A549 (cell line): ENCODE measurements at regions not wholly inside any gene's neighbourhood (a gene's known extent, or its start where the extent isn't known, plus 50 kb on each side); places are given as distances from the start of the nearest gene placed in this dataset.

Source experiments
- ATAC-seq, 2 experiments: fragments of 200-7000 bp in 1 of 2; fragments of >200 bp in 1 of 2; cut with Nextera tagmentation in 1 of 2; cut with Tn5 transposase in 1 of 2; 3 replicates each; pipeline versions ENCODE4 v1.8.0 to v1.9.1; 2018 to 2020; ENCODE audit warnings: mild to moderate bottlenecking in 1 of 2, moderate library complexity in 1 of 2
- CTCF ChIA-PET: fragments of 300-600 bp; sonication (Branson Sonifier 250); formaldehyde crosslinking; extraction: SDS; loops from one replicate; lab custom pipeline; 2021; ENCODE audit warnings: antibody characterized with exemption, inconsistent platforms; lab: Yijun Ruan, JAX
- POLR2A ChIA-PET: fragments of 350-600 bp; formaldehyde crosslinking; extraction: SDS; loops from one replicate; lab custom pipeline; 2021; ENCODE audit warnings: antibody characterized with exemption, inconsistent platforms; lab: Yijun Ruan, JAX
- DNase-seq, 2 experiments: peaks; one replicate each; pipeline versions ENCODE4 v3.0.0 to v3.0.0-alpha.2; 2011 to 2016; ENCODE audit warnings: low read depth in 1 of 2, low spot score in 1 of 2
- FAIRE-seq: peaks from 2 replicates; lab custom pipeline; 2011; peaks lifted over from hg19 to GRCh38; lab: Jason Lieb, UNC
- H3K27ac ChIP-seq, 2 experiments: fragments of >200 bp; sonication (Bioruptor Twin); formaldehyde crosslinking; 3 replicates each; pipeline ENCODE4 v1.5.1; 2016 to 2017
- H3K4me1 ChIP-seq: fragments of >200 bp; sonication (Bioruptor Twin); formaldehyde crosslinking; 3 replicates; pipeline ENCODE4 v1.6.1; 2016
- H3K4me2 ChIP-seq: fragments of >200 bp; sonication (Bioruptor Twin); formaldehyde crosslinking; 3 replicates; pipeline ENCODE4 v1.6.1; 2016
- H3K4me3 ChIP-seq: fragments of >200 bp; sonication (Bioruptor Twin); formaldehyde crosslinking; 3 replicates; pipeline ENCODE4 v1.5.1; 2016
- H3K9me3 ChIP-seq: fragments of >200 bp; sonication (Bioruptor Twin); formaldehyde crosslinking; 3 replicates; pipeline ENCODE4 v1.6.1; 2016
- CEBPB ChIP-seq, 2 experiments: fragments of >200 bp in 1 of 2; sonication (Bioruptor Twin) in 1 of 2; formaldehyde crosslinking in 1 of 2; IDR thresholded peaks; 2 replicates each; pipeline ENCODE4 v1.6.1; 2012 to 2016
- EHF ChIP-seq: fragments of 250-450 bp; sonication (Bioruptor Pico); IDR thresholded peaks from 2 replicates; pipeline ENCODE4 v1.5.0; 2020; ENCODE audit warnings: mild to moderate bottlenecking
- HES2 ChIP-seq: fragments of >200 bp; sonication (Bioruptor Twin); formaldehyde crosslinking; IDR thresholded peaks from 2 replicates; pipeline ENCODE4 v1.6.1; 2016
- HOXA7 ChIP-seq: fragments of 250-450 bp; sonication (Bioruptor Pico); IDR thresholded peaks from 2 replicates; pipeline ENCODE4 v1.5.0; 2020; ENCODE audit warnings: mild to moderate bottlenecking, moderate library complexity
- JUN ChIP-seq, 2 experiments: fragments of >200 bp; sonication (Bioruptor Twin); formaldehyde crosslinking; IDR thresholded peaks; 2 replicates in 1 of 2; 3 replicates in 1 of 2; pipeline ENCODE4 v1.6.1; 2016 to 2017
- MYC ChIP-seq: IDR thresholded peaks from 2 replicates; pipeline ENCODE4 v1.6.1; 2012; ENCODE audit warnings: mild to moderate bottlenecking, inconsistent platforms, low read length, improper control_type of control experiment, borderline replicate concordance
- NPAS2 ChIP-seq: fragments of 250-450 bp; sonication (Bioruptor Pico); IDR thresholded peaks from 2 replicates; pipeline ENCODE4 v1.8.0; 2022; ENCODE audit warnings: mild to moderate bottlenecking, moderate library complexity, borderline replicate concordance
- POLR2A ChIP-seq: IDR thresholded peaks from 2 replicates; pipeline ENCODE4 v1.6.1; 2012; ENCODE audit warnings: mild to moderate bottlenecking, low read length
- RAD21 ChIP-seq, 2 experiments: fragments of >200 bp in 1 of 2; sonication (Bioruptor Twin) in 1 of 2; formaldehyde crosslinking in 1 of 2; IDR thresholded peaks in 1 of 2; conservative IDR thresholded peaks in 1 of 2; 2 replicates in 1 of 2; 3 replicates in 1 of 2; pipeline ENCODE4 v1.6.1; 2012 to 2018; ENCODE audit warnings: inconsistent platforms in 1 of 2
- RARB ChIP-seq: fragments of 250-450 bp; sonication (Bioruptor Pico); IDR thresholded peaks from 2 replicates; pipeline ENCODE4 v1.8.0; 2021; ENCODE audit warnings: mild to moderate bottlenecking, moderate library complexity
- ZFP36 ChIP-seq: fragments of 450-650 bp; IDR thresholded peaks from 2 replicates; pipeline ENCODE4 v1.6.1; 2014; ENCODE audit warnings: borderline replicate concordance; ENCODE audit not compliant: partially characterized antibody
- ZSCAN20 ChIP-seq: fragments of 250-450 bp; sonication (Bioruptor Pico); IDR thresholded peaks from 2 replicates; pipeline ENCODE4 v1.8.0; 2022; ENCODE audit warnings: mild to moderate bottlenecking, moderate library complexity
- WGBS: methylation state at CpG from one replicate; pipeline ENCODE4 v1.1.6; 2017; ENCODE audit errors: missing lambda C conversion rate; 5-methylcytosine and 5-hydroxymethylcytosine counted together
- TF ChIP-seq, protein P1 (sequence below): fragments of 250-450 bp; sonication (Bioruptor Pico); IDR thresholded peaks from 2 replicates; pipeline ENCODE4 v1.5.0; 2021; ENCODE audit warnings: mild to moderate bottlenecking, moderate library complexity, borderline replicate concordance

DNA sequence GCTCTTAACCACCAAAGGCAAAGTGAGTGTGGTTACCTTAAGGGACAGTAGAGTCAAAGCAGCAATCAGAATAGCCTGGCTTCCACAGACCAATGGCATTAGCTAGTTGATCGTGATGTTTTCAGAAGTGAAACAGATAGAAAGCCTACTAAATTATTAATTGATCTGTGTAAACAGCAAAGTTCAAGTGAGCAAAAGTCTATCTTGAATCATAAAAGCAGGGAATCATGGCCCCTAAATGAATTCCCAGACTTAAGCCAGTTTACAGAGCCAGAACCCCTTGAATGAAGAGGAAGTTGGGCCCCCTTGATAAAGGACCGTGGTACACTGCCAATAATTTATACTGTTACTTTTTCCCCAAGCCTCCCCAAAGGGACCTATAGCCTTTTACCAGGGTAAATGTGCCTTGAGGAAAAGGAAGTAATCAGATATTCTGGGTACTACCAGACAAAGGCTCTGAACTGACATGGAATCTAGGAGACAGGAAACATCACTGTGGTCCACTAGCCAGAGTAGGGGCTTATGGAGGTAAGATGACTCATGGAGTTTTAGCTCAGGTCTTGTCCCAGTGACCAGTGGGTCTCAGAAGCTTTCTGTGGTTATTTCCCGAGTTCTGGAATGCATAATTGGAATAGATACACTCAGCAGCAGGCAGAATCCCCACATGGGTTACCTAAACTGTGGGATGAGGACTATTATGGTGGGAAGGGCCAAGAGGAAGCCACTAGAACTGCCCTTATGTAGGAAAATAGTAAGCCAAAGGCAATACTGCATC, 317.5 kb downstream of the CD83 start:
- no peak for ATAC-seq
- H3K4me1 ChIP-seq, result no peaks in the 10 kb centered on the region
- DNase-seq, result no peak
- CTCF ChIA-PET, result no interaction called here
- H3K27ac ChIP-seq, result no peak overlapping the region
- 48% methylated on average over 3 of the region's 3 CpGs for WGBS
- no peak overlapping the region for H3K4me3 ChIP-seq
- no peaks in the 10 kb centered on the region for H3K9me3 ChIP-seq
- TF ChIP-seq ZFP36 (no peak), RARB (CRISPR knock-in tag) (no peak), EHF (CRISPR knock-in tag) (no peak)
- TF ChIP-seq, all 56 proteins: peak for 0
- no peak overlapping the region for H3K4me2 ChIP-seq
- FAIRE-seq, result no peak
- POLR2A ChIA-PET, result no interaction called here

DNA sequence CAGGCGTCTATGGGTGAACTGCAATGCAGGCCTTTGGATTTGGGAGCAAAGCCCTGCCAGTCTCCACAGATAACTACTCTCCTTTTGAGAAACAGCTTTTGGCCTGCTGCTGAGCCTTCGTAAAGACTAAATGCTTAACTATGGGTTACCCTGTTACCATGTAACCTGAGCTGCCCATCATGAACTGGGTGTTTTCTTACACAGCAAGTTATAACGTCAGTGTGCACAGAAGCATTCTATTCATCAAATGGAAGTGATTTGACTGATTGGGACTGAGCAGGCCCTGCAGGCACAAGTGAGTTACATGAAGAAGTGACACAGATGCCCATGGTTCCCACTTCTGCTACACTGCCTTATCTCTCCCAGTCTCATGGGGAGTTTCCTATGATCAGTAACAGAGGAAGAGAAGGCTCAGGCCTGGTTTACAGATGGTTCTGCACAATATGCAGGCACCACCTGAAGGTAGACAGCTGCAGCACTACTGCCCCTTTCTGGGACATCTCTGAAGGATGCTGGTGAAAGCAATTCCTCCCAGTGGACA, 319.1 kb downstream of the CD83 start:
- 0 out of 3 replicates have a peak, but pooled peaks cover 9% of the 10 kb centered on the region for H3K4me1 ChIP-seq
- WGBS, result 83% methylated on average over 2 of the region's 3 CpGs
- no peaks in the 10 kb centered on the region for H3K9me3 ChIP-seq
- no peak overlapping the region for H3K4me3 ChIP-seq
- TF ChIP-seq ZSCAN20 (CRISPR knock-in tag) (no peak), CEBPB (IDR thresholded peaks at IDR 0.05) (no peak)
- TF ChIP-seq, protein P1, sequence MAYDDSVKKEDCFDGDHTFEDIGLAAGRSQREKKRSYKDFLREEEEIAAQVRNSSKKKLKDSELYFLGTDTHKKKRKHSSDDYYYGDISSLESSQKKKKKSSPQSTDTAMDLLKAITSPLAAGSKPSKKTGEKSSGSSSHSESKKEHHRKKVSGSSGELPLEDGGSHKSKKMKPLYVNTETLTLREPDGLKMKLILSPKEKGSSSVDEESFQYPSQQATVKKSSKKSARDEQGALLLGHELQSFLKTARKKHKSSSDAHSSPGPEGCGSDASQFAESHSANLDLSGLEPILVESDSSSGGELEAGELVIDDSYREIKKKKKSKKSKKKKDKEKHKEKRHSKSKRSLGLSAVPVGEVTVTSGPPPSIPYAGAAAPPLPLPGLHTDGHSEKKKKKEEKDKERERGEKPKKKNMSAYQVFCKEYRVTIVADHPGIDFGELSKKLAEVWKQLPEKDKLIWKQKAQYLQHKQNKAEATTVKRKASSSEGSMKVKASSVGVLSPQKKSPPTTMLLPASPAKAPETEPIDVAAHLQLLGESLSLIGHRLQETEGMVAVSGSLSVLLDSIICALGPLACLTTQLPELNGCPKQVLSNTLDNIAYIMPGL (CRISPR knock-in tag), result no peak
- CTCF ChIA-PET, result interaction anchor here (0.7 kb wide), 1 partner anchor 369 kb away, joined by 3 read pairs; no protein-coding TSS in a partner anchor
- no peak for DNase-seq
- H3K27ac ChIP-seq, result no peak overlapping the region
- H3K4me2 ChIP-seq, result no peak overlapping the region
- POLR2A ChIA-PET, result no interaction called here
- ATAC-seq, result no peak
- FAIRE-seq, result no peak

DNA sequence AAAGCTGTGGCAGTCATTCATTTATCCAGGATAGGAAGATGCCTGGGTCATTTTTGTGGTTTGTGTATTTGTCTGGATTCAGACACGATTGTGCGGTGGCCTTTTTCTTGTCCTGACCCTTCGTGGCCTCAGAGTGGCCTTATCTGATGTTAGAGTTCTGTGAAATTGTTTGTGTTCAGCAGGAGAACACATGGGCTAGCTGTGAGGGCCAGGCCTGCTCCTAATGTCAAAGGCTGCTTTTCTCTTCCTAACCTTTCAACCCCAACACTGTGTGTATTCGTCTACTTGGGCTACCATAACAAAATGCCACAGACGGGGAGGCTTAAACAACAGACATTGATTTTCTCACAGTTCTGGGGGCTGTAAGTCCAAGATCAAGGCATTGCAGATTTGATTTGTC, 321.8 kb downstream of the CD83 start:
- no peak overlapping the region for H3K4me3 ChIP-seq
- CTCF ChIA-PET, result interaction anchor here (1.1 kb wide), 1 partner anchor 19 kb away, joined by 3 read pairs; no protein-coding TSS in a partner anchor
- DNase-seq (no peak), FAIRE-seq (no peak), ATAC-seq (no peak)
- 0 out of 3 replicates have a peak, but pooled peaks cover 9% of the 10 kb centered on the region for H3K4me1 ChIP-seq
- TF ChIP-seq POLR2A (no peak), NPAS2 (no peak), HES2 (no peak), RAD21 (conservative IDR thresholded peaks at IDR 0.05 in 1 of 2, IDR thresholded peaks at IDR 0.05 in 1 of 2) (no peak), JUN (IDR thresholded peaks at IDR 0.05) (no peak), HOXA7 (CRISPR knock-in tag) (no peak), EHF (CRISPR knock-in tag) (no peak), MYC (no peak)
- TF ChIP-seq, protein P1 (CRISPR knock-in tag), result no peak
- H3K27ac ChIP-seq, result no peak overlapping the region
- H3K4me2 ChIP-seq, result no peak overlapping the region
- POLR2A ChIA-PET, result no interaction called here
- H3K9me3 ChIP-seq, result no peaks in the 10 kb centered on the region
- WGBS, result 71% methylated on average over 5 of the region's 5 CpGs
